HepG2 (cell line): ENCODE measurements at regions not wholly inside any gene's neighbourhood (a gene's known extent, or its start where the extent isn't known, plus 50 kb on each side); places are given as distances from the start of the nearest gene placed in this dataset.

ENCODE experiments used
- ATAC-seq: fragments of 200-7000 bp; cut with Tn5 transposase; 3 replicates; pipeline ENCODE4 v1.9.1; 2020; ENCODE audit warnings: mild to moderate bottlenecking, moderate library complexity
- BruUV-seq: library from RNA; stranded (reverse); fragments of 400-500 nt; replicated peaks from 2 replicates; lab custom pipeline; 2021; lab: Mats Ljungman, UMichigan
- CTCF ChIA-PET: fragments of 300-600 bp; formaldehyde crosslinking; extraction: SDS; loops from one replicate; lab custom pipeline; 2021; ENCODE audit warnings: low total read pairs, inconsistent platforms, low intra/inter-chr PET ratio; lab: Yijun Ruan, JAX
- POLR2A ChIA-PET: fragments of 350-600 bp; sonication (Branson Sonifier 250); formaldehyde crosslinking; loops from one replicate; lab custom pipeline; 2020; ENCODE audit warnings: antibody characterized with exemption, inconsistent platforms; lab: Yijun Ruan, JAX
- DNase-seq: peaks from one replicate; pipeline ENCODE4 v3.0.0-alpha.2; 2015; ENCODE audit warnings: low spot score
- FAIRE-seq: peaks from 3 replicates; lab custom pipeline; 2011; peaks lifted over from hg19 to GRCh38; lab: Jason Lieb, UNC
- H2AFZ ChIP-seq: one replicate; pipeline ENCODE4 v1.6.1; 2011; ENCODE audit warnings: low read length, inconsistent platforms
- H3K27ac ChIP-seq: fragments of 300-600 bp; 3 replicates; pipeline ENCODE4 v1.8.0; 2011; ENCODE audit warnings: mixed run types, mild to moderate bottlenecking, mixed read lengths, low read length, inconsistent platforms; ENCODE audit not compliant: insufficient read depth; ENCODE audit errors: extremely low read length
- H3K27me3 ChIP-seq, 2 experiments: fragments of 200-600 bp in 1 of 2; 2 replicates in 1 of 2; 3 replicates in 1 of 2; pipeline versions ENCODE4 v1.6.0 to v1.8.0; 2011; ENCODE audit warnings: low read length in 2 of 2, mild to moderate bottlenecking in 2 of 2, moderate library complexity in 2 of 2, inconsistent platforms in 1 of 2; ENCODE audit not compliant: insufficient read depth in 2 of 2, control insufficient read depth in 1 of 2
- H3K36me3 ChIP-seq, 2 experiments: fragments of 200-600 bp in 1 of 2; replicated peaks in 1 of 2; 2 replicates in 1 of 2; 3 replicates in 1 of 2; pipeline versions ENCODE4 v1.5.1 to v1.8.0; 2011; ENCODE audit warnings: low read length in 2 of 2, inconsistent platforms in 1 of 2; ENCODE audit not compliant: insufficient read depth in 2 of 2, control insufficient read depth in 1 of 2
- H3K4me1 ChIP-seq: 2 replicates; pipeline ENCODE4 v1.5.1; 2012; ENCODE audit warnings: low read length, inconsistent platforms; ENCODE audit not compliant: insufficient read depth
- H3K4me2 ChIP-seq: 2 replicates; pipeline ENCODE4 v1.6.0; 2011; ENCODE audit warnings: low read depth, low read length, inconsistent platforms
- H3K4me3 ChIP-seq, 3 experiments: fragments of 200-600 bp in 1 of 3; sonication (generic), shearing (Covaris generic) in 1 of 3; replicated peaks in 1 of 3; 2 replicates each; pipeline ENCODE4 v1.5.1; 2011 to 2016; ENCODE audit warnings: low read length in 3 of 3, inconsistent platforms in 2 of 3, low read depth in 2 of 3, mild to moderate bottlenecking in 2 of 3, control low read depth in 1 of 3, mixed read lengths in 1 of 3; ENCODE audit not compliant: insufficient read depth in 1 of 3
- H3K79me2 ChIP-seq: one replicate; pipeline ENCODE4 v1.6.1; 2011; ENCODE audit warnings: low read length, inconsistent platforms; ENCODE audit not compliant: insufficient read depth
- H3K9ac ChIP-seq: 2 replicates; pipeline ENCODE4 v1.6.0; 2011; ENCODE audit warnings: mild to moderate bottlenecking, low read depth, low read length, inconsistent platforms; ENCODE audit not compliant: insufficient read depth
- H3K9me3 ChIP-seq: 2 replicates; pipeline ENCODE4 v1.5.1; 2012; ENCODE audit warnings: mild to moderate bottlenecking, low read length
- H4K20me1 ChIP-seq: 2 replicates; pipeline ENCODE4 v1.6.0; 2011; ENCODE audit warnings: inconsistent platforms, mild to moderate bottlenecking, low read length, moderate library complexity; ENCODE audit not compliant: insufficient read depth
- BRCA1 ChIP-seq: sonication (generic); formaldehyde crosslinking; IDR thresholded peaks from 2 replicates; pipeline ENCODE4 v1.4.0; 2020; ENCODE audit warnings: missing genetic modification reagents
- ETV5 ChIP-seq: IDR thresholded peaks from 2 replicates; pipeline ENCODE4 v1.6.1; 2018; ENCODE audit warnings: missing biosample characterization, missing genetic modification reagents, inconsistent platforms, borderline replicate concordance
- GLI4 ChIP-seq: sonication (generic); formaldehyde crosslinking; IDR thresholded peaks from 2 replicates; pipeline ENCODE4 v1.5.1; 2020; ENCODE audit warnings: missing genetic modification reagents, mild to moderate bottlenecking, moderate library complexity, borderline replicate concordance
- HNF4A ChIP-seq: sonication (generic); formaldehyde crosslinking; IDR thresholded peaks from 2 replicates; pipeline ENCODE4 v1.4.0; 2020; ENCODE audit warnings: missing genetic modification reagents
- KAT8 ChIP-seq: IDR thresholded peaks from 2 replicates; pipeline ENCODE4 v1.6.1; 2016; ENCODE audit warnings: missing genetic modification reagents, missing compliant biosample characterization
- KDM2A ChIP-seq: sonication (generic); formaldehyde crosslinking; IDR thresholded peaks from 2 replicates; pipeline ENCODE4 v1.4.0; 2020; ENCODE audit warnings: low read depth, missing genetic modification reagents, borderline replicate concordance
- MATR3 ChIP-seq: sonication (generic); formaldehyde crosslinking; IDR thresholded peaks from 2 replicates; pipeline ENCODE4 v1.4.0; 2020; ENCODE audit warnings: missing genetic modification reagents
- NR3C1 ChIP-seq: sonication (generic); formaldehyde crosslinking; IDR thresholded peaks from 2 replicates; pipeline ENCODE4 v1.4.0; 2020; ENCODE audit warnings: missing genetic modification reagents
- PHF5A ChIP-seq: IDR thresholded peaks from one replicate; pipeline ENCODE4 v1.6.1; 2018; ENCODE audit warnings: low read depth, missing genetic modification reagents; ENCODE audit not compliant: unreplicated experiment
- PRMT3 ChIP-seq: sonication (generic); formaldehyde crosslinking; IDR thresholded peaks from 2 replicates; pipeline ENCODE4 v1.8.1; 2022; ENCODE audit warnings: low read depth, mild to moderate bottlenecking, moderate library complexity, missing genetic modification reagents, borderline replicate concordance
- SALL1 ChIP-seq: sonication (generic); formaldehyde crosslinking; IDR thresholded peaks from 2 replicates; pipeline ENCODE4 v1.8.0; 2022; ENCODE audit warnings: mild to moderate bottlenecking, missing genetic modification reagents
- SNAI1 ChIP-seq: sonication (generic); formaldehyde crosslinking; IDR thresholded peaks from 2 replicates; pipeline ENCODE4 v1.5.0; 2020; ENCODE audit warnings: mild to moderate bottlenecking, missing genetic modification reagents, borderline replicate concordance
- THAP11 ChIP-seq: IDR thresholded peaks from 2 replicates; pipeline ENCODE4 v1.6.1; 2016; ENCODE audit warnings: missing biosample characterization, missing genetic modification reagents
- ZBTB25 ChIP-seq: IDR thresholded peaks from 2 replicates; pipeline ENCODE4 v1.6.1; 2018; ENCODE audit warnings: missing genetic modification reagents
- ZBTB4 ChIP-seq: sonication (generic); formaldehyde crosslinking; IDR thresholded peaks from 2 replicates; pipeline ENCODE4 v1.4.0; 2020; ENCODE audit warnings: missing genetic modification reagents, mild to moderate bottlenecking, borderline replicate concordance
- ZFP36L2 ChIP-seq: sonication (generic); formaldehyde crosslinking; IDR thresholded peaks from 2 replicates; pipeline ENCODE4 v1.4.0; 2020; ENCODE audit warnings: missing genetic modification reagents
- ZNF513 ChIP-seq: sonication (generic); formaldehyde crosslinking; conservative IDR thresholded peaks from 2 replicates; pipeline ENCODE4 v1.5.0; 2020; ENCODE audit warnings: missing genetic modification reagents
- WGBS: methylation state at CpG from one replicate; pipeline ENCODE4 v1.1.6; 2017; ENCODE audit warnings: low lambda C conversion rate; 5-methylcytosine and 5-hydroxymethylcytosine counted together
- in situ Hi-C: cut with HindIII; loops from 2 replicates; pipeline ENCODE4 v1.10.0; 2017; ENCODE audit warnings: low pct_unique_long_range_greater_than_20kb; ENCODE audit not compliant: extremely low pct_ligation_motif_present
- intact Hi-C: fragments of 100-400 bp; cut with micrococcal nuclease; formaldehyde crosslinking; loops from one replicate; pipeline ENCODE4 v1.10.0; 2022; ENCODE audit not compliant: unreplicated experiment

- TF ChIP-seq ZNF513 (CRISPR knock-in tag): no peak
- TF ChIP-seq KAT8: peak; percentile 47
- TF ChIP-seq ZFP36L2 (CRISPR knock-in tag): no peak
- TF ChIP-seq ETV5 (CRISPR knock-in tag): no peak
- TF ChIP-seq KDM2A (CRISPR knock-in tag): 0 out of 2 replicates have a peak, but pooled peaks have one; percentile 36
- TF ChIP-seq ZBTB25 (CRISPR knock-in tag): 0 out of 2 replicates have a peak, but pooled peaks have one; percentile 22
- TF ChIP-seq, all 625 proteins: peak for 48
These were observed 164.0 kb downstream of the MINAR1 start (continued) for GRCh38 chr15:79595995-79596622.

GRCh38 chr15:79598639-79599038 lies 166.5 kb downstream of the MINAR1 start:
- no TSS peak for BruUV-seq
- no peak overlapping the region for H2AFZ ChIP-seq
- H3K4me2 ChIP-seq: no peak overlapping the region
- H3K9ac ChIP-seq: no peak overlapping the region
- H3K36me3 ChIP-seq: no peaks in the 10 kb centered on the region
- H3K9me3 ChIP-seq: no peaks in the 10 kb centered on the region
- DNase-seq (peak; percentile 8), ATAC-seq (no peak), FAIRE-seq (no peak)
- ChIA-PET POLR2A (no interaction called here), CTCF (no interaction called here)
- in situ Hi-C loops: loop anchor here (5.0 kb wide), 1 partner anchor 216 kb away; no protein-coding TSS in a partner anchor
- H3K4me3 ChIP-seq: no peak overlapping the region
- H3K27me3 ChIP-seq: no peaks in the 10 kb centered on the region; a peak in 2 of 5 replicates
- no peak overlapping the region for H3K27ac ChIP-seq
- H4K20me1 ChIP-seq: no peaks in the 10 kb centered on the region
- H3K79me2 ChIP-seq: no peaks in the 10 kb centered on the region
- intact Hi-C loops: no loop called here
- no peaks in the 10 kb centered on the region for H3K4me1 ChIP-seq
- WGBS: 0% methylated on average over 1 of the region's 1 CpG
- TF ChIP-seq SALL1 (CRISPR knock-in tag): no peak
- no peak for TF ChIP-seq PRMT3 (CRISPR knock-in tag)
- TF ChIP-seq SNAI1 (CRISPR knock-in tag): no peak
- TF ChIP-seq MATR3 (CRISPR knock-in tag): no peak
- no peak for TF ChIP-seq ZBTB4 (CRISPR knock-in tag)
- 0 out of 2 replicates have a peak, but pooled peaks have one; percentile 10 for TF ChIP-seq HNF4A (CRISPR knock-in tag)
- no peak for TF ChIP-seq BRCA1 (CRISPR knock-in tag)
- no peak for TF ChIP-seq THAP11 (CRISPR knock-in tag)
- TF ChIP-seq GLI4 (CRISPR knock-in tag): no peak
- TF ChIP-seq PHF5A: no peak
- TF ChIP-seq NR3C1 (CRISPR knock-in tag): no peak
